ENCODE measurements at regions not wholly inside any gene's neighbourhood (a gene's known extent, or its start where the extent isn't known, plus 50 kb on each side); places are given as distances from the start of the nearest gene placed in this dataset.

DNA sequence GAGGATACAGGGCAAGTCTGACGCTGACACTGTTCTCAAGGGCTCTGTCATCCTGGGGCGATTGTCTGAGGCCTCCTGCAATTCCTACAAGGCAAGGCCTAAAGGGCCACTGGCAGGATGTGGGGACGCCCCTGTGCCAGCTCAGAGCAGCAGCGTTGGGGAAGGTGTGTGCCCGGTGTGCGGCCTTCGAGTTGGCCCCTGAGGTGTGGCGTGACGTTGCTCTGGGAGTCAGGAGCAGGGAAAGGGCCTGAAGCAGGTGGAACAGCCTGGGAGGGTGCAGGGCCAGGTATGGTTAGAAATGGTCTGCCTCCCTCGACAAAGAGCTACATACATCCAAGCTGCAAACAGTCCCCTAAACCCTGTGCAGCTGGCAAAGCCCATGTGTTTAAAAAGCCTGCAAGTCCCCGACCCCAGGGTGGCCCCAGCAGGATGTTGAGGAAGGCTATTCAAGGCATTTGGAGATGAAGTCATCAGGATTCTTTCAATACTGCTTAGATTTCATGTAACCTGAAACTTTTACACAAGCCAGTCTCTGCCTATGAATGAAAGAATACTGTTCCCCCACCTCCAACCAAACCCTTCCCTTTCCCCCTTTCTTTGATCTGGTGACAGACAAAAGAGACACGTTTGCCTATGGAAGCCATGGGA is 142.5 kb upstream of the TNS3 start:
- no peak for DNase-seq

- no peak for DNase-seq
These were observed 140.2 kb upstream of the TNS3 start for GRCh38 chr7:47722126-47722525.

DNA sequence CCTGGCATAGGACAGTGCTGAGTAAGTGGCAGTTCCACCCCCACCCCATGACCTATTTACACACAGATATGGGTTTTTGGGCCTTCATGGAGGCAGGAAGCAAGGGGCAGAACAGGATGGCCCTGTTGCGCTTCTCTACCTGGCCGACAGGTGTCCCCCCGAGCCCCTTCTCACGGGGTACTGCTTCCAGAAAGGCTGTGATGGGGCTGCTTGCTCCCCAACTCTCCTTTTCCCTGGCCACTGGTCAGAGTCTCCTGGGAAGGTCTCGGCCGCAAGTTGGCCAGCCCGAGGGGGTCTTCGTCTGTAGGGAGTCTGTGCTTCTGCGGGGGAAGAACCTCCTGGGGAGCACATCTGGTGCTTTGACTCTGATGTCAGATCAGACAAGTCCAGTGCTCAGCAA is 139.8 kb upstream of the TNS3 start:
- no peak for DNase-seq

DNA sequence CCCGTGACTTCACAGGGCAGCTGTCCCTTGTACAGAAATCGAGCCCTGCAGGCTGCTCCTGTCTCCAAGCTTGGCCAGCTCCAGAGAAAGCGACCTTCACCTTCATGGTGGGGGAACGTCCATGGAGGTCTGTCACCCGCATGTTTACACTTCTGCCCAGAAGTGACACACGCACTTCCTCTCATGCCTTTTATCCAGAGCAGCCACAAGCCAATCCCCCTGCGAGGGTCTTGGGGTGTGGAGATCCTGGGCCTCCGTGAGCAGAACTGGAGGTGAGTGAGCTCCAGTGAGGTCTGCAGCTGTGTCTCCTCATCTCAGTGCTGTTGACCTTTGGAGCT is 139.0 kb upstream of the TNS3 start:
- DNase-seq: no peak

- no peak for DNase-seq
These were observed 138.4 kb upstream of the TNS3 start for GRCh38 chr7:47720141-47720906.

GRCh38 chr7:47719675-47720074 is 137.8 kb upstream of the TNS3 start:
- DNase-seq: no peak

- DNase-seq: no peak
These were observed 133.7 kb upstream of the TNS3 start for GRCh38 chr7:47715631-47716068.

DNA sequence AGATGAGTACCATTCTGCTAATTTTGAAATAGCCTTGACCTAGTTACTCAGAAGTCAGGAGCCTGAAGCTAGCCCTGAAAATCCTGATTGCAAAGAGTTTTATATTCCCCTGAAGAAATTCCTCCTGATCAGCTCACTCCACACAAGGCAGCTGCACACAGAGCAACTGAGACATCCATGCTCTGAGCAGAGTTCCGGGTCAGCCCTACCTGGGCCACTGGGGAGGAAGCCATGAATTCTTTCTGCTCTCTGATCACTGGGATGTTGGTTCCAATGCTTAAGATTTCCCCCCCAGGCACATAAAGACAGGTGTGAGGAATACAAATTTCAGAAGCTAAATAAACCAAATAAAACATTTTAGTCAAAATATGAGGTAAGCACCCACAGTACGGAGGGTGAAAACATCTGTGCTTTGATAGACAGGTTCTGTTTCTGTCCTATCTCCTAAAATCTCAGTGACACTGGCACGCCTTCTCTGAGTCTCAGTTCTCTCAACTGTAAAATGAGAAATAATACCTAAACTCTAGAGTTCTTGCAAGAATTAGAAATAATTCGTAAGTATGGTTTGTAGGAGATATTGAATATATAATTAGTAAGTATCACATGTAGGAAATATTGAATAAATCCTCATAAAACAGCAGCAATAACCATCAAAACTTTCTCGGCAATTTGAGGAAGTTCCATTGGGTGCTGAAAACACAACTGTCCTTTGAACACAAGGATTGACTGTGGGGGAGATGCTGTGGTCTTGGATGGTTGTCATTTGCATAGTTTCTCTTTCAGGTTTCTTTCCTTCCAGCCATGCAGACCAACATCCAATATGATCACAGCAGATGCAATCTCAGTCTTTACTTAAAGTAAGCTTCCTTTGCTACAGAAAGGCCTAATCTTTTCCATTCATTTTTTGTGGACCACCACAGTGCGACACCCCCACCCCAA is 133.0 kb upstream of the TNS3 start:
- DNase-seq: no peak

- no peak for DNase-seq
These were observed 131.7 kb upstream of the TNS3 start for GRCh38 chr7:47713595-47713994.

- no peak for DNase-seq
These were observed 130.5 kb upstream of the TNS3 start for GRCh38 chr7:47712416-47712815.

DNA sequence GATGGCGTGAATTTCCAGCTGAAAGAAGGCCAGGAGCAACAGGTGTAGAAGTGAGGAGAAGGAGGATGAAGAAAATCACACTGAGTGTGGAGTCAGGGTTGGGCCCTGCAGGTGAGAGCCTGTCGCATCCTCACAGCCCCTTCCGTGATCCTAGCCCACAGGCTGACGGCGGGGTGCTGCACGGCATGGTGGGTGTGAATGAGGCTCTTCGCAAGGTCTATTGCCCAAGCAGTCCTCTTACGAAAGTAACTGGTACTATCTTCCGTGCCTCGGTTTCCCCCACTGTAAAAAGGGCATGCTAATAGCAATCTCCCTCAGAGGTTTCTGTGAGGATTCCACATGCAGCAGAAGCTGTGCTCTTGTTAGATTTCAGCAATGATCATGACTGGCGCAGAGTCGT is 129.9 kb upstream of the TNS3 start:
- no peak for DNase-seq

DNA sequence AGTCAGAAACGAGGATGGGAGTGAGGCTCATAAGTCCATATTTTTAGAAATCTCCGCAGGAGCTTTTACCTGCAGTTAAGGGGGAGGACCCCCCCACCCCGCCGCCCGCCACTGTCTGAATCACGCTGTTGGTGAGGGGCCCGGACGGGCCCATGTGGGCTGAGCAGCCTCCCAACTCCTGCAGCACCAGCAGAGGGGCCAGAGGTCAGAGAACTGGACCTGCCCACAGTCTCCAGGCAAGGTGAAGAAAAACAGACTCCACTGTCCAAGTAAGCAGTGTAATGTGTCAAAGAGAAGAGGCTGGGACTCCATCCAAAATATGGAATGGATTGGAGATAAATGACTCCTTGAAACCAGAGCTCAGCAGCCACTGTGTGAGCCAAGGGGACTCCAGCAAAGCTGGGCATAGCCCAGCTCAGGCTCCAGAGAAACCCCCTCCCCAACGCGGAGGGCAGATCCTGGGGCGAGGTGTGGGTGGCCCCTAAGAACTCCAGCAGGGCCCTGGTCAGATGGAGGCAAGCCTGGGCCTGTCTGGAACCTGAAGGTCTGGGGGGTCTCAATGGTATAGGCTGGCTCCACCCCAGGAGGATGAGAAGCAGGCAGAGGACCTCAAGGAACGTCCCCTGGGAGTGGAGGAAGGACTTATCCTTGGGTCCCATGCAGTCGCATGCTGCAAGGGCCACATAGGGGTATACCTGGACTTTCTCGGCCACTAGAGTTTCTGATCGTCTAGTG is 128.5 kb upstream of the TNS3 start:
- DNase-seq: no peak

DNA sequence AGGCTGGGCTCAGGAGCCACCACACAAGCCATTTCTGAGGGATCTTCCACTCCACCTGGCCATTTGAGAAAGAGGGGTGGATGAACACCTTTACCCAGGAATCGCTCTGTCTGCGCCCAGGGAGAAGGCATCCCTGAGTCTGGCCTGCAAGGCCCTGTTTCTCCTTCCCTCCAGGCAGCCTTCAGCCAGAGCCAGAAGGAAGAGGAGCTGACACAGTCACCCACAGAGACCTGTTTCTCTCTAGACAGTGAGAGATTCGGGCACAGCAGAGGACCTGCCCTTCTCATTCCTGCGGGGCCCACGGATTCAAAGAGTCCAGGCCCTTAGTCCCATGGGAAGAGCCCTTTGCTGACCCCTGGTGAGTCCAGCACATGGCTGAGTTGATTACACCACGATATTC is 127.5 kb upstream of the TNS3 start:
- DNase-seq: no peak

GRCh38 chr7:47709051-47709450 is 127.1 kb upstream of the TNS3 start:
- DNase-seq: no peak

DNA sequence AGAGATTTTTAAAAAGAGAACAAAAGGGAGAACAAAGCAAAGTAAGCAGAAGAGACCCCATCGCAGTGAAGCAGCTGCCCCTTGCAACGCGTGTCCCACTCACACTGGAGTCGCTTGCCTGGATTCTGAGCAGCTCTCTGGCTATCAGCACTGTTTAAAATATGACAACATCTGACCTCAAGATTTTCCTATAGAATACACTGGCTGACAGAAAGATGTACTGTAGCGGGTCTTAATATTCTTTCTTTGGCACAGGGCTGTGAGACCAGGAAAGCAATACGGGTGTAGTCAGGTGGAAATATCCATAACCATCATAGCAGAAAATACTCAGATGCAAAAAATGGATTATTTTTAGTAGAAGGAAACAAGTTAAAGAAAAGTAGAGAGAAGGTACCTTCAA is 125.7 kb upstream of the TNS3 start:
- no peak for DNase-seq

DNA sequence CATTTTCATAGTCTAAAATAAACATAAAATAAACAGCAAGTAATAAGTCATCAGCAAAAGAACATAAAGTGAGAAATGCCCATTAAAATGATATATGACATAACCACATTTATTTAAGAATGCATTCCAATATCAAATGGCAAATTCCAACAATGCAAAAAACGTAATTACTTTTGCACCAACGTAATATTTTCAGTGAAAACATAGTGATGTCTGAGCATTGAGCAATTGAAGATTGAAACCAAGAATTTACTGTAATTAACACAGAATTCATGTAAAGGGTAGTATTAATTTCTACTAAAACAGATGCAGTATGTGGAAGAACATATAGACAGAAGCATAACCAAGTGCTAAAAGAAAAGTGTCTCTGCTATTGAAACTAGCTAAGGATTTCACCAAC is 123.0 kb upstream of the TNS3 start:
- DNase-seq: no peak

DNA sequence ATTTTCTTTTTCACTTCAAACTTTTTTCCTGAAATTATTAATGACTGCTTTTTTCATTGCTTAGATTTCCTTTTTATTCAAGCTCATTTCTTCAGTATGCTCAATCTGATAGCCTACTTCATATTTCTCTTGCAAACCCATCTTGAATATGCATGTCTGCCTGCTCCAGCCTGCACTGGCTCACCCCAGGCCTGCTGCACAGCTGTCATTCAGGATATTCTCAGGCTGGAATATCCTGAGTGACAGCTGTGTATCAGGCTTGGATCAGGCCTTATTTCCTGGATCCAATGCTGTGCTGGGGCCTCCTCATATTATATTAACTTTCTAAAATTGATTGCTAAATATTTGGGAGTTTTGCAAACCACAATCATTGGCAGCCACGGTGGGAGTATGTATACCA is 120.2 kb upstream of the TNS3 start:
- DNase-seq: no peak

- DNase-seq: no peak
These were observed 116.5 kb upstream of the TNS3 start for GRCh38 chr7:47698386-47698785.

DNA sequence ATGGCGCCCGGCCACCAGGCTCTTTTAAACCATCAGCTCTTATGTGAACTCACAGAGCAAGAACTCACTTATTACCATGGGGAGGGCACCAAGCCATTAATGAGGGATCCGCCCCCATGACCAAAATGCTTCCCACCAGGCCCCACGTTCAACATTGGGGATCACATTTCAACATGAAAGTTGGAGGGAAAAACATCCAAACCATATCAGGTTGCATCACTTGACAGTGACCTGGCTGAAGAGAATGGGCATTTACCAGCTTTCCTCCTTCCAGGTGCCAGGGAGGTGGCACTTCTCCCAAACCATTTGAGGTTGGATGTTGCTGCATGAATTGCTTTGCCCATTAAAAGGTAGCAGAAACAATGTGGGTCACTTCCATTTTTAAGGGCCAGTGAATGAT is 115.6 kb upstream of the TNS3 start:
- DNase-seq: no peak

- no peak for DNase-seq
These were observed 114.3 kb upstream of the TNS3 start for GRCh38 chr7:47696152-47696710.

GRCh38 chr7:47693216-47693615 is 111.3 kb upstream of the TNS3 start:
- no peak for DNase-seq

GRCh38 chr7:47691988-47692387 is 110.1 kb upstream of the TNS3 start:
- DNase-seq: no peak

All from inflammatory macrophage treated with lipopolysaccharide for 1 hour (primary cell).